GM19395 (cell line): ENCODE measurements at regions not wholly inside any gene's neighbourhood (a gene's known extent, or its start where the extent isn't known, plus 50 kb on each side); places are given as distances from the start of the nearest gene placed in this dataset.
A peak's percentile ranks its signal among the peaks of the same experiment; 100 is the strongest.
"Not testable (repeated sequence)": the region's sequence is repeated elsewhere in the genome, so short reads cannot be mapped to it uniquely, and the experiment has no call there.

Source experiments
- ATAC-seq: cut with Tn5 transposase; IDR thresholded peaks from one replicate; pipeline ENCODE4 v1.9.1; 2021; ENCODE audit warnings: mild to moderate bottlenecking, moderate library complexity; ENCODE audit not compliant: unreplicated experiment

- no peak for ATAC-seq
These were observed 380.8 kb upstream of the RGS6 start for GRCh38 chr14:71551291-71551950.

- ATAC-seq: no peak
These were observed 379.4 kb upstream of the RGS6 start for GRCh38 chr14:71552809-71553208.

GRCh38 chr14:71553779-71554178, 378.4 kb upstream of the RGS6 start:
- ATAC-seq: no peak

DNA sequence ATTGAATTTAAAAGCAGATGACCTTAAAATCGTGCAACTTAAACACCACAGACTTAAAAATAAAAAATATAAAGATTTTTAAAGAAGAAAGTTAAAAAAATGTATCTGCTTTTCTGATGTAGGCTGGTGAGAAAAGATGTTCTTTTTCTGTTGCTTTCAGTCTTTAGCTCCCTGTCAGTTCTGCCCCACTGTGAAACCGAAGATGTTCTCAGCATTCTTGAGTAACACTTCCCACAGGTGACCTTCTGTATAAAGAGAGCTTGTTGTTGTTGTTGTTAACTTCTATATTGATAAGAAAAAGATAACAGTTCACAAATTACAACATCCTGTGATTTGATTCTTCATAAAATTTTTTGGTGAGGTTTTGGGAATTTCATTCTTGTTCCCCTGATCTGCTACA, 377.9 kb upstream of the RGS6 start:
- no peak for ATAC-seq

GRCh38 chr14:71554959-71555612, 377.1 kb upstream of the RGS6 start:
- ATAC-seq: peak; percentile 38

GRCh38 chr14:71555654-71556559, 376.3 kb upstream of the RGS6 start:
- peak; percentile 91 for ATAC-seq

DNA sequence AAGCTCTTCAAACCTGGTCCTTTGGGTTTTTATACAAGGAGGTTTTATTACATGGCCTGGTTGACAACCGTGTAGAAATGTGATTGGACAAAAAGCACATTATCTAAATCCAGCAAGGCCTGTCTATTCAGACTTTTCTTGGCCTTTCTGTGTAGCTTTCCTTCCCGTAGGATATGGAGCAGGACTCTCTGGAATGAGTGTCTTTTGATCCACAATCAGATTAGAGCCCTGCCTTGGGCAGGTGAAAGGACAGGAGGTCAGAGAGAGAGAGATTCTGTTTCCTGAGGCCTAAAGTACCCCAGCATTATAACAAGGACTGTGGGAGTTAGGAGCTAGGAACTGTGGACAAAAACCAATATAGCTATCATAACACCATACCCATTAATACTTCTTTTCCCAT, 375.5 kb upstream of the RGS6 start:
- no peak for ATAC-seq

DNA sequence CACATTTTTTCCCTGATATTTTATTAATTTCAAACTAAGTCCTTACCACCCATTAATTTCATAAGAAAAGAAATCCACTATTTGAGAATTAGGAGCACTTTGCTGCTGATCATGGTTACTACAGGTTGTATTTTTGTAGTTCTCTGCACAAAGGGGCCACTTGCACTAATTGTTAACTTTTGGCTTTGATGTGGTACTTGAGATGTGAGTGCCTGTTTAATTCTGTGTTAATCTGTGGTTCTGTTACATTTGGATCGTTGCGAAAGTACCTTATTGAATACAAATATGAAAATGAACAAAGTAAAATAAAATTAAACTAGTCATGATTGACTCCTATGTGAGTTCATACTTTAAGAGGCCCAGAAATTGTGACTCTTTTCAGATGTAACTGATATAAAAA, 374.9 kb upstream of the RGS6 start:
- ATAC-seq: no peak

DNA sequence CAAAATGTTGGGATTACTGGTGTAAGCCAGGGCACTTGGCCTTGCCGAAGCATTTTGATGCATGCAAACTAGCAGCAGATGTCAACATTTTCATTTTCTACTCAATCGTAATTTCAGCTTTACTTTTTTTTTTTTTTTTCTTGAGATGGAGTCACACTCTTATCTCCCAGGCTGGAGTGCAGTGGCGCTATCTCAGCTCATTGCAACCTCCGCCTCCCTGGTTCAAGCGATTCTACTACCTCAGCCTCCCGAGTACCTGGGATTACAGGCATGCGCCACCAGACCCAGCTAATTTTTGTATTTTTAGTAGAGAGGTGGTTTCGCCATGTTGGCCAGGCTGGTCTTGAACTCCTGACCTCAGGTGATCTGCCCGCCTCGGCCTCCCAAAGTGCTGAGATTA, 373.3 kb upstream of the RGS6 start:
- ATAC-seq: not testable (repeated sequence)

GRCh38 chr14:71560751-71561150, 371.5 kb upstream of the RGS6 start:
- no peak for ATAC-seq

GRCh38 chr14:71563492-71564153, 368.6 kb upstream of the RGS6 start:
- peak; percentile 77 for ATAC-seq

GRCh38 chr14:71566276-71566675, 366.0 kb upstream of the RGS6 start:
- peak; percentile 64 for ATAC-seq

GRCh38 chr14:71567499-71568133, 364.6 kb upstream of the RGS6 start:
- ATAC-seq: not testable (repeated sequence)

DNA sequence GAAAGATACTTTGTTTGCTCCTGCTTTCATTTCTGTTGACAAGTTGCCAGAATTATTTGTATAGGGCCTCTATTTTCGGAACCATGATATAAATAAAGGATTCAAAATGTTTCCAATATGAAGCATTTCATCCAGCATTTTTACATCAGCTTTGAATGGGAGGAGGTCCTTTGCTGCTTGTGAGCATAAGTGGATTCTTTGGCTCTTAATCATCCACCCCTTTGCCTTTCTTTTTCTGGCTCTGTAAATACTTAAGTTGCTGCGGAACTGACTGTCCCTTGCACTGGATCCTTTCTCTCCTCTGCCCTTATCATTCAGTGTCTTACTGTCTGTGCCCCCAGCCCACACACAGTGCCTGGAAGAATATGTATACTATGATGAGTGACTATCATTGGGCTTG, 357.3 kb upstream of the RGS6 start:
- no peak for ATAC-seq

GRCh38 chr14:71576472-71576871, 355.8 kb upstream of the RGS6 start:
- ATAC-seq: no peak

GRCh38 chr14:71579331-71579730, 352.9 kb upstream of the RGS6 start:
- ATAC-seq: no peak

- no peak for ATAC-seq
These were observed 349.5 kb upstream of the RGS6 start for GRCh38 chr14:71582705-71583104.

DNA sequence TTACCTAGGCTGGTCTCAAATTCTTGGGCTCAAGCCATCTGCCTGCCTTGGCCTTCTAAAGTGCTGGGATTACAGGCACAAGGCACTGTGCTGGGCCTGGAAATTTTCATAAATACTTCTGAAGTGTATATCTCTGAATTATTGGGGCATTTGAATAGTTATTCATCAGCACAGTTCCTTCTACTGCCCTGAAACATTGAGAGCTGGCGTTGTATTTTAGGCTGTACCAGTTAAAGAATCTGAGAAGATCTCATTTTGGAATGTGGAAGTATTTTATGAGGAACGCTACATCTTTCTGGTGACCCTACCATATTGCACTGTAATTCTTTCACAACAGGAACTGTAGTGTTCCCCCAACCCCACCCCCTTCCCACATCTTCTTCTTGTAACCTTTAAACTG, 349.0 kb upstream of the RGS6 start:
- no peak for ATAC-seq

DNA sequence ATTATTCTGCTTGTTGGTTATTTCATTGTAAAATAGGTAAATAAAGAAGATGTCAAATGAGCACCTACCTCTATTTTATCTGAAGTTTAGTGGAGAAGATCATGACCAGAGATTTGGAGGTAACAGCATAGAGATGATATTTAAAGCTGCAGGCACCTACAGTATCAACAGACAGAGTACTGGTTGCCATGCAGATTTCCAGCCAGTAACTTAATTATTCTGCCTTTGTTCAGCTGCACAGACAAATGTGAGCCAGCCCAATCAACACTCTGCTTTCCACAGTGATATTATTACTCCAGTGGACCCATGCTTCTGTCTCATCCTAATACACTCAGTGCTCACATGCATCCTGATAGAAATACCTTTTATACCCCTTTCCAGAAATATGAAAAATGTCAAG, 348.5 kb upstream of the RGS6 start:
- no peak for ATAC-seq

GRCh38 chr14:71585361-71585760, 346.9 kb upstream of the RGS6 start:
- ATAC-seq: no peak
